Kidney glomerular epithelial cell (primary cell): ENCODE measurements at regions not wholly inside any gene's neighbourhood (a gene's known extent, or its start where the extent isn't known, plus 50 kb on each side); places are given as distances from the start of the nearest gene placed in this dataset.
"Not testable (repeated sequence)": the region's sequence is repeated elsewhere in the genome, so short reads cannot be mapped to it uniquely, and the experiment has no call there.

Experiments used
- DNase-seq: peaks from one replicate; lab custom pipeline; 2025; lab: John Stamatoyannopoulos, UW

DNA sequence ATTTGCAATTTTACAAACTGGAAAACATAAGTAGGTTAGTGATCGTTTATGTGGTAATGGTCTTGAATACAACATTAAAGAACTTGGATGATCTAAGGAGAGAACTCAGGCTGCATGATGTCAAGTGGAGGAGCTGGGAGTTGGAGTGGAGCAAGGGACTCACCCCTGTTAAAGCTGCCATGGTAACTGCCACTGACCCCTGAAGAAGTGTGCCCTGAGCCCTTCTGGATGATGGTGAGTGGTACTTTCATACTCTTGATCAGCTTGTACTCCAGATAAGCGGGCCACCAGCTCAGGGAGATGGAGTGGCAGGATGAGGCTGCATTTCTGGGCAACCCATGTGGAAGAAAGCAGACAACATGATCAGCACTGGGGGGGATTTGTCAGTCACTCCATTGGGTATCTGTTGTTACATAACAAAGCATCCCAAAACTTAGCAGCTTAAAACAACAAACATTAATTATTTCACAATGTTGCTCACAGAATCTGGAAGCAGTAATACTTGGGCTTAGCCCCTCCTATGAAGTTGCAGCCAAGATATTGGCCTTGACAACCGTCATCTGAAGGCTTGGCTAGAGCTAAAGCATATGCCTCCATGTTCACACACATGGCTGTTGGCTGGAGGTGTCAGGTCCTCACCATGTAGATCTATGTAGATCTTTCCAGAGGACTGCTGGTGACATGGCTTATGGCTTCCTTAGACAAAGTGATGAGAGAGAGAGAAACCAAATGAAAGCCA lies 213.8 kb downstream of the DUSP10 start:
- no peak for DNase-seq

DNA sequence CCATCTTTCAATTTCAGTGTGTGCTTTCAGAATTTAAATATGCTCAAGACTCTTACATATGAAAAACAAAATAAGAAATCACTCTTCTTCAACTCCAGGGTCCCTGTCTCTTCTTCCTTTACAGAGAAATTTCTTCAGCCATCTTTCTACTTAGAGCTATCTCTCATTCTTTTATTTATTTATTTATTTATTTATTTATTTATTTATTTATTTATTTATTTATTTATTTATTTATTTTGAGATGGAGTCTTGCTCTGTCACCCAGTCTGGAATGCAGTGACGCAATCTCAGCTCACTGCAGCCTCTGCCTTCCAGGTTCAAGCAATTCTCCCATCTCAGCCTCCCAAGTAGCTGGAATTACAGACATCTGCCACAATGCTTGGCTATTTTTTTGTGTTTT lies 211.7 kb downstream of the DUSP10 start:
- not testable (repeated sequence) for DNase-seq

GRCh38 chr1:221530791-221531190 lies 211.1 kb downstream of the DUSP10 start:
- DNase-seq: no peak

- no peak for DNase-seq
These were observed 209.7 kb downstream of the DUSP10 start for GRCh38 chr1:221532071-221532773.

- no peak for DNase-seq
These were observed 200.6 kb downstream of the DUSP10 start for GRCh38 chr1:221541296-221541695.

- DNase-seq: peak; percentile 30
These were observed 198.3 kb downstream of the DUSP10 start for GRCh38 chr1:221543529-221544120.

GRCh38 chr1:221548942-221549341 lies 192.9 kb downstream of the DUSP10 start:
- DNase-seq: no peak

DNA sequence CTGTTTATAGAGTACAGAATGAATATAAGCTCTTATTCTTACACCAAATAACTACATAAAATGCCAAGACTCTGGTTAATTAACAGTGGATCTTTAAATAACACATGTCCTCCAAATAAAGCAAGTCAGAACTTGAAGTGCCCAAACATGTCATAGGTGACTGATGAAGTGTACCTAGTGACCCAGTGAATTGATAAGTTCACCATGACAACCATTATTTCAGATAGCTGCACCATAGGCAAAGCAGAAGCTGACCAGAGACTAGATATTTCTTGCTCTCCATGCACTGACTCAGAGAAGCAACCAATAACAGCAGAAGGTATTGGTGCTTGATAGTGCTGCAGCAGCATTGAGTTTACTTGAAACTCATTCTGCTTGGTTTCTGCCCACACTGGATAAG lies 192.1 kb downstream of the DUSP10 start:
- DNase-seq: no peak

DNA sequence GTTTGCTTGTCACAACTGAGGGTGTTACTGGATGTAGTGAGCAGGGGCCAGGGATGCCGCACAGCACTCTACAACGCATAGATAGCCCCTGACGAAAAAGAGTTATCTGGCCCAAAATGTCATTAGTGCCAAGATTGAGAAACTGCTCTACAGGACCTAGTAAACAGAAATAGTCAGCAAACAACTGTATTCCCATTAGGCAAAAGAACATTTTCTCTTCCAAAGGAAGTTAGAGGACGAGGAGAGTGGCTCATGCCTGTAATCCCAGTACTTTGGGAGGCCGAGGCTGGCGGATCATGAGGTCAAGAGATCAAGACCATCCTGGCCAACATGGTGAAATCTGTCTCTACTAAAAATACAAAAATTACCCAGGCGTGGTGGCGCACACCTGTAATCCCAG lies 189.1 kb downstream of the DUSP10 start:
- not testable (repeated sequence) for DNase-seq

GRCh38 chr1:221555689-221556433 lies 186.0 kb downstream of the DUSP10 start:
- no peak for DNase-seq

DNA sequence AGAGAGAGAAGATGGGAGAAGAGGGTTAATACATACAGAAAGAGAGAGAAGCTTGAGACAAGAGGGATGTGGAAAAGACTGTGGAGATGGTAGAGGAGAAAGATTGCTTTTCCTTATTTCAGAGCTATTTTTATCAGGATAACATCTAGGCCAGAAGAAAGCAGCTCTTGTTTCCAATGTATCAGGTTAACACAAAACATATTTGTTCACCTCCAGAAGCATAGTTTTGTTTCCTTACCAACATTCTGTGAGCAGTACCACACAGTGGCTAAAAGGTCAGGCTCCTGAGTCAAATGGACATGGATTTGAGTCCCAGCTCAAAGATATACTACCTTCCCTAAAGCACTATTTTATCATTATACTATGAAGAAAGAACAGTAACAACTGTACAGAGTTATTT lies 185.5 kb downstream of the DUSP10 start:
- no peak for DNase-seq

- DNase-seq: no peak
These were observed 184.9 kb downstream of the DUSP10 start for GRCh38 chr1:221557013-221557412.

DNA sequence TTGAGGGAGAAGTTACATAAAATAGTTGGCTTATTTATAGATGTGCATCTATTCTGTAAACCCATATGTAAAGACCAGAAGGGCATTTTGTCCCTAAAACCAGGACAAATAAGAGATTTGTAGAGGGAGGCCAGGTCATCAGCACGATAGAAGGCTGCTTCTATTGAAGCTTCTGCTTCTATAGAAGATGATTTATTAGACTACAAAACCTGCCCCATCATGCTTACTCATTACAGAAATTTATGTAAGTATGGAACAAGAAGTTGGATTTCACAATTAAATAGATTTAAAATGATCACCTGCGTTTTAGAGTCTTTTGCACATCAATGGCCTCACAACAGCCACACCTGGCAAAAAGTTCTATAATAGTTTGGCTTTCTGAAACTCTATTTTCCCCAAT lies 183.5 kb downstream of the DUSP10 start:
- no peak for DNase-seq

DNA sequence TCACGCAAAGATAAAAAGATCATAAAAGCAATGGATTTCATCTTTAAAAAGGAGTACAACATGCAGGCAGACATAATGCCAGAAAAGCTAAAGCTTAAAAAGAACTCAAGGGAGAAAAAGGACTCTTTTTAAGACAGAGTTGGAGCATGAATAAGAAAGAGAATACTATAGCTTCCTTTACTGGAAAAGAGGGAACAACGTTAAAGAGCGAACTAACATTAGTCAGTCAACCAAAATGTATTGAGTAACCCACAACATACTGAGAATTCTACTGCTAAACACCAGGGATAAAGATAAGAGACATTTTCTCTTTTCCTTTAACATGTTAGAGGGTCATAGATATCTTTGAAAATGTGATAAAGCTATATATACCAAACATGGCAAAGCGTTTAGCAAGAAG lies 182.0 kb downstream of the DUSP10 start:
- no peak for DNase-seq

- DNase-seq: no peak
These were observed 179.1 kb downstream of the DUSP10 start for GRCh38 chr1:221562542-221563475.

DNA sequence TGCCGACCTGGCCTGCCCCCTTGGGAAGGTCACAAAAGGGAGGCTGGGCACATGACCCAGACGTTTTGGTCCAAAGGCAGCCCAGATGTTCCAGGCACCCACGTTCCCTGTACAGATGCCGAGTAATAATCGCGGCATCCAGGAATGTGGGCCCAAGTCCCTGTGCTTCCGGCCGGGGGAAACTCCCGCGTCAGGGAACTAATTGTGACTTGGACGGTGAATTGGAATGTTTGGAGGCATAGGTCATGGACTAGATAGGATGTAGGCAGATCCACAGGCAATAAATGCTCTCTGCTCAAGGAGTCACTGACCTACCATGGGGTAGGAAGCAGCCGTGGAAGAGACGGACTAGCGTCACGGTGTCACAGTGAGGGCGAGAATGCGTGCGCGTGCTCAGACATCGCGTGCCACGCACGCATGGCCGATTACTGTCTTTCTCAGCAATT lies 178.4 kb downstream of the DUSP10 start:
- no peak for DNase-seq

DNA sequence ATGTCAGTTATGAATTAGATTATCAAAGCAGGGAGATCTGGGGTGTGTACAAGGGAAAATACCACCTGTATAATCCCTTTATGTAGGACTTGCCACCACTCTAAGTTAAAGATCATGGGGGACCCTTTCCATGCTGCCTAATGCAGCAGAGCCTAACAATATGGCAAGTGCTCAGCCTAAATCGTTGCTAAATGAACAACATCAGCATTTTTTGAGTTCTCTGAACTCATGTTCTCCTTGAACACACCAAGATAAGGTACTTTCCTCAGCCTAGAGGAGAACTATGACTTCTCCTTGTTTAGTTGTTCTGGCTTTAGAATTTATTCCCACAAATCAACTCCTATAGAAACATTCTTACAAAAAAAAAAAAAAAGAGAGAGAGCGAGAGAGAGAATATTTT lies 177.0 kb downstream of the DUSP10 start:
- DNase-seq: no peak

DNA sequence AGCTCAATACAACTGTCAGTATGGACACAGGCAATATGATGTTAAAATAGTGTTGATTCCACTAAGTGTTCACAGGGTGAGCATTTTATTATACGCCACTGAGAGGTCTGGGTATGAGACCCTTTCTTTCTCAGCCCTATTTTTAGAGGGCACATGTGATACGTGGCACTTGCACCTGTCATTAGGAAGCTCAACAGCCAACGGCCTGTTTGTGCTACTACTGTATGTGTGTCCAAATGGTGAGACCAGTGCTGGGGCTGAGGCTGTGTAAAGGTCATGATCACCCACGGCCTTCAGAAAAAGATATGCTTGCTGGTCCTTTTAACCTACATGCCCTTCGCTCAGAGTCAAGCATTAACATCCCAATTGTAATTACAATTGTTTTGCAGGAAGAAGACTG lies 176.2 kb downstream of the DUSP10 start:
- no peak for DNase-seq

- DNase-seq: no peak
These were observed 173.9 kb downstream of the DUSP10 start for GRCh38 chr1:221567859-221568507.

DNA sequence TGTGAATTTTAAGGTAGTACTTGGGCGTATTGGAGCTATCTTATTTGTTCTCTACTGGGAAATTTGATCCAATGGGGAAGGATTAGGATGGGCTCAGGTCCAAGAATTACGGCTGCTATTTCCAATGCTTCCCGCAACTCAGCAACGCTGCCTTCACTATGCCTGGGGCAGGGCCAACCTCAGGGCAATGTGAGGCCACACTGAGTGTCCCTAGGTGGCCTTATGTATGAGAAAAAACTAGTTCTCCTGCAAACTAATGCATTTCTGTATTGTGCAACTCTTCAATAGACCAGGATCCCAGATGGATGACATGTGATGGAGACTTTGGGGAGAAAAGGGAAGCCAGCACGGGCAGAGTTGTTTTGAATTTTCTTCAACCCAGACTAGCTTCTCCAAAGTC lies 168.1 kb downstream of the DUSP10 start:
- no peak for DNase-seq

- DNase-seq: peak; percentile 38
These were observed 167.4 kb downstream of the DUSP10 start for GRCh38 chr1:221574529-221574928.
